ENCODE measurements at regions not wholly inside any gene's neighbourhood (a gene's known extent, or its start where the extent isn't known, plus 50 kb on each side); places are given as distances from the start of the nearest gene placed in this dataset.

DNA sequence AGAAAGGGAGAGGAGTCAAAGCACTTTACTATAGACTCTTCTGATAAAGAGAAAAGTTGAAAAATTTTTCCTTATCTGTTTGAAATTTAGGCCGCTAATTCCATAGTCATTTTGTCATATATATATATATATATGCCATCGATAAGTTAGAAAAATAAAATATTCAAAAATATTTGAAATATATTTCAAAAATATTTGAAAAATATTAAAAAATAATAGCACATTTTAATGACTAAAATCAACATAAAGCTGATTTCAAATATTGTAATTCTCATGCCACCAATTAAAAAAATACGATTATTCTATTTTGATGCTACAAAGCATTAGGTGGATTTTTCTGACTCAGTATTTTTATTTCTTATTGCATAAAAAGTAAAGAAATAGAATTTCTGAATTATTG lies 87.1 kb downstream of the KIF2B start:
- no peak overlapping the region for H3K4me2 ChIP-seq (ENCODE audit: low read depth, low read length, poor library complexity, severe bottlenecking)
- TF ChIP-seq CTCF (IDR thresholded peaks at IDR 0.05; ENCODE audit: insufficient read depth, low read length, poor library complexity, severe bottlenecking) = no peak
- no peak for TF ChIP-seq EZH2phosphoT487 (conservative IDR thresholded peaks at IDR 0.05; ENCODE audit: low read length)

GRCh38 chr17:53912117-53912516 lies 89.4 kb downstream of the KIF2B start:
- no peaks in the 10 kb centered on the region for H3K27me3 ChIP-seq (ENCODE audit: low read length)
- no peaks in the 10 kb centered on the region for H3F3A ChIP-seq (ENCODE audit: insufficient read depth)
- no peaks in the 10 kb centered on the region for H3K9me3 ChIP-seq (ENCODE audit: insufficient read depth, low read length)
- no peak overlapping the region for H3K27ac ChIP-seq (ENCODE audit: low read depth, low read length)
- no peaks in the 10 kb centered on the region for H3K79me2 ChIP-seq (ENCODE audit: insufficient read depth, low read length)
- no peak overlapping the region for H2AFZ ChIP-seq (ENCODE audit: low read depth, low read length, severe bottlenecking)
- H3K36me3 ChIP-seq (ENCODE audit: low read length) = no peaks in the 10 kb centered on the region
- no peaks in the 10 kb centered on the region for H4K20me1 ChIP-seq (ENCODE audit: low read depth, low read length)
- TF ChIP-seq CTCF (IDR thresholded peaks at IDR 0.05; ENCODE audit: insufficient read depth, low read length, poor library complexity, severe bottlenecking) = no peak
- no peak for TF ChIP-seq EZH2phosphoT487 (conservative IDR thresholded peaks at IDR 0.05; ENCODE audit: low read length)
- no peak overlapping the region for H3K4me2 ChIP-seq (ENCODE audit: low read depth, low read length, poor library complexity, severe bottlenecking)
- no peaks in the 10 kb centered on the region for H3K9me2 ChIP-seq (replicated peaks; ENCODE audit: insufficient read depth, low read length)
- H3K4me3 ChIP-seq (ENCODE audit: insufficient read depth, low read length, poor library complexity, severe bottlenecking) = no peak overlapping the region
- no peak overlapping the region for H3K9ac ChIP-seq (ENCODE audit: low read length)

More for the DNA sequence above, 87.1 kb downstream of the KIF2B start:
- no peaks in the 10 kb centered on the region for H3K9me3 ChIP-seq (ENCODE audit: insufficient read depth, low read length)
- H3K9me2 ChIP-seq (replicated peaks; ENCODE audit: insufficient read depth, low read length) = no peaks in the 10 kb centered on the region
- H3K9ac ChIP-seq (ENCODE audit: low read length) = no peak overlapping the region
- no peak overlapping the region for H3K27ac ChIP-seq (ENCODE audit: low read depth, low read length)
- H3K36me3 ChIP-seq (ENCODE audit: low read length) = no peaks in the 10 kb centered on the region
- H3F3A ChIP-seq (ENCODE audit: insufficient read depth) = no peaks in the 10 kb centered on the region
- no peak overlapping the region for H3K4me3 ChIP-seq (ENCODE audit: insufficient read depth, low read length, poor library complexity, severe bottlenecking)
- no peaks in the 10 kb centered on the region for H4K20me1 ChIP-seq (ENCODE audit: low read depth, low read length)
- H2AFZ ChIP-seq (ENCODE audit: low read depth, low read length, severe bottlenecking) = no peak overlapping the region
- H3K79me2 ChIP-seq (ENCODE audit: insufficient read depth, low read length) = no peaks in the 10 kb centered on the region
- no peaks in the 10 kb centered on the region for H3K27me3 ChIP-seq (ENCODE audit: low read length)

- Histone ChIP-seq H3K9me2 (replicated peaks; ENCODE audit: insufficient read depth, low read length) (no peaks in the 10 kb centered on the region), H3K36me3 (ENCODE audit: low read length) (no peaks in the 10 kb centered on the region), H3K4me3 (ENCODE audit: insufficient read depth, low read length, poor library complexity, severe bottlenecking) (no peak overlapping the region), H3K9ac (ENCODE audit: low read length) (no peak overlapping the region), H3F3A (ENCODE audit: insufficient read depth) (no peaks in the 10 kb centered on the region), H3K9me3 (ENCODE audit: insufficient read depth, low read length) (no peaks in the 10 kb centered on the region), H3K27me3 (ENCODE audit: low read length) (no peaks in the 10 kb centered on the region), H4K20me1 (ENCODE audit: low read depth, low read length) (no peaks in the 10 kb centered on the region), H2AFZ (ENCODE audit: low read depth, low read length, severe bottlenecking) (no peak overlapping the region), H3K4me2 (ENCODE audit: low read depth, low read length, poor library complexity, severe bottlenecking) (no peak overlapping the region), H3K79me2 (ENCODE audit: insufficient read depth, low read length) (no peaks in the 10 kb centered on the region), H3K27ac (ENCODE audit: low read depth, low read length) (no peak overlapping the region)
- no peak for TF ChIP-seq CTCF (IDR thresholded peaks at IDR 0.05; ENCODE audit: insufficient read depth, low read length, poor library complexity, severe bottlenecking)
- TF ChIP-seq EZH2phosphoT487 (conservative IDR thresholded peaks at IDR 0.05; ENCODE audit: low read length) = no peak
Observed at GRCh38 chr17:53919356-53919755, 96.6 kb downstream of the KIF2B start.
